WERI-Rb-1 (cell line): ENCODE measurements at regions not wholly inside any gene's neighbourhood (a gene's known extent, or its start where the extent isn't known, plus 50 kb on each side); places are given as distances from the start of the nearest gene placed in this dataset.

Experiments
- DNase-seq: peaks from one replicate; pipeline ENCODE4 v3.0.0-alpha.2; 2020
- H3K27ac ChIP-seq: fragments of 250-450 bp; sonication (Bioruptor Pico); 2 replicates; pipeline ENCODE4 v1.5.1; 2020; ENCODE audit warnings: mild to moderate bottlenecking, moderate library complexity
- H3K27me3 ChIP-seq: fragments of 250-450 bp; sonication (Bioruptor Pico); 2 replicates; pipeline ENCODE4 v1.5.1; 2021; ENCODE audit warnings: mild to moderate bottlenecking, low read depth, moderate library complexity; ENCODE audit not compliant: insufficient read depth, severe bottlenecking
- H3K36me3 ChIP-seq: fragments of 250-450 bp; sonication (Bioruptor Pico); 2 replicates; pipeline ENCODE4 v1.5.1; 2020; ENCODE audit warnings: mild to moderate bottlenecking, moderate library complexity
- H3K4me3 ChIP-seq: 2 replicates; pipeline ENCODE4 v1.5.1; 2011; ENCODE audit warnings: low read depth, mild to moderate bottlenecking, control low read depth, low read length
- H3K9me3 ChIP-seq: fragments of 250-450 bp; sonication (Bioruptor Pico); 2 replicates; pipeline ENCODE4 v1.5.1; 2021; ENCODE audit warnings: mild to moderate bottlenecking, moderate library complexity; ENCODE audit not compliant: severe bottlenecking
- TF ChIP-seq, protein P1 (sequence below): IDR thresholded peaks from 2 replicates; pipeline ENCODE4 v1.5.1; 2011; ENCODE audit warnings: low read depth, mild to moderate bottlenecking, control low read depth, inconsistent platforms, low read length

DNA sequence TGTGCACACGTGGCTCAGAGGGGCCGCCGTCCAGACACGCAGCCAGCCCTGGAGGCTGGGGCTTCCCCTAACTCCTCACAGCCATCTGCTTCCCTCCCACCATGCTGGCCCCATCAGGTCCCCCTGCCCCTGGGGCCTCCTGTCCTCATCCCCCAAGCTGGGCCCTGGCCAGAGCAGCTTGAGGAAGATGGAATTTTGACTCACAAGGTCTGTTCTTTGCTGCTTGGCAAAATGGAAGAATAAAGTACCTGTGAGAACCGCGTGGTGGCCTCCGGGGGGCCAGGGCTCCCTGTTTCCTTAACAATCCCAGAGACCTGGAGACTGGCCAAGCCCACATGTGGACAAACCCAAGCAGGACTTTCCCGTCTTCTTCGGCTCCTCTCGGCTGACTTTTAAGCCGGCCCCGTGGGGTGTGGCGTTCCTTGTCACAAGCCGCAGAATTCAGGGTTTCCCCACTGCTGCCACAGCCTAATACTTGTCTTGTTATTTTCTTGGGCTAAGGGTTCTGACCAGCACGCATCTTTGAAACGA is 872.8 kb downstream of the BRD1 start:
- Histone ChIP-seq H3K27me3 (no peaks in the 10 kb centered on the region), H3K9me3 (no peaks in the 10 kb centered on the region), H3K4me3 (no peak overlapping the region), H3K36me3 (no peaks in the 10 kb centered on the region), H3K27ac (no peak overlapping the region)
- TF ChIP-seq, protein P1, sequence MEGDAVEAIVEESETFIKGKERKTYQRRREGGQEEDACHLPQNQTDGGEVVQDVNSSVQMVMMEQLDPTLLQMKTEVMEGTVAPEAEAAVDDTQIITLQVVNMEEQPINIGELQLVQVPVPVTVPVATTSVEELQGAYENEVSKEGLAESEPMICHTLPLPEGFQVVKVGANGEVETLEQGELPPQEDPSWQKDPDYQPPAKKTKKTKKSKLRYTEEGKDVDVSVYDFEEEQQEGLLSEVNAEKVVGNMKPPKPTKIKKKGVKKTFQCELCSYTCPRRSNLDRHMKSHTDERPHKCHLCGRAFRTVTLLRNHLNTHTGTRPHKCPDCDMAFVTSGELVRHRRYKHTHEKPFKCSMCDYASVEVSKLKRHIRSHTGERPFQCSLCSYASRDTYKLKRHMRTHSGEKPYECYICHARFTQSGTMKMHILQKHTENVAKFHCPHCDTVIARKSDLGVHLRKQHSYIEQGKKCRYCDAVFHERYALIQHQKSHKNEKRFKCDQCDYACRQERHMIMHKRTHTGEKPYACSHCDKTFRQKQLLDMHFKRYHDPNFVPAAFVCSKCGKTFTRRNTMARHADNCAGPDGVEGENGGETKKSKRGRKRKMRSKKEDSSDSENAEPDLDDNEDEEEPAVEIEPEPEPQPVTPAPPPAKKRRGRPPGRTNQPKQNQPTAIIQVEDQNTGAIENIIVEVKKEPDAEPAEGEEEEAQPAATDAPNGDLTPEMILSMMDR: no peak
- DNase-seq: no peak

DNA sequence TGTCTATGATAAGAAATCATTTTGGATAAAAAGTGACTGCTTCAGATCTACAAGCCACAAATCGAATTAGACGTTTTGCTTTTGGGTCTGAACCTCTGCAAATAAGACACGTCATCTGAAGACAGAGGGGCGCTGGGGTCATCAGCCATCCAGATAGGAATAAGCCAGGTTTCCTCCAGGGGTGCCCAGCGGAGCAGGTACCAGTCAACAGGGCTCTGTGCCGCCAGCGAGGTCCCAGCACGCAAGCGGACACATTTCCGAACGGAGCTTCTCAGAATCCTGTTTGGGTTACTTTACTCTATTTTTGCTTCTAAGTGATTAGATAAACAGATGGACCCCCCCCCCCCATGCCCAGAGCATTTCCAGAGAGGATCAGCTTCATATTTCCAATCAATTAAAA is 873.8 kb downstream of the BRD1 start:
- no peak for DNase-seq
- Histone ChIP-seq H3K27ac (no peak overlapping the region), H3K27me3 (no peaks in the 10 kb centered on the region), H3K9me3 (no peaks in the 10 kb centered on the region), H3K4me3 (no peak overlapping the region), H3K36me3 (no peaks in the 10 kb centered on the region)
- TF ChIP-seq, protein P1: no peak

DNA sequence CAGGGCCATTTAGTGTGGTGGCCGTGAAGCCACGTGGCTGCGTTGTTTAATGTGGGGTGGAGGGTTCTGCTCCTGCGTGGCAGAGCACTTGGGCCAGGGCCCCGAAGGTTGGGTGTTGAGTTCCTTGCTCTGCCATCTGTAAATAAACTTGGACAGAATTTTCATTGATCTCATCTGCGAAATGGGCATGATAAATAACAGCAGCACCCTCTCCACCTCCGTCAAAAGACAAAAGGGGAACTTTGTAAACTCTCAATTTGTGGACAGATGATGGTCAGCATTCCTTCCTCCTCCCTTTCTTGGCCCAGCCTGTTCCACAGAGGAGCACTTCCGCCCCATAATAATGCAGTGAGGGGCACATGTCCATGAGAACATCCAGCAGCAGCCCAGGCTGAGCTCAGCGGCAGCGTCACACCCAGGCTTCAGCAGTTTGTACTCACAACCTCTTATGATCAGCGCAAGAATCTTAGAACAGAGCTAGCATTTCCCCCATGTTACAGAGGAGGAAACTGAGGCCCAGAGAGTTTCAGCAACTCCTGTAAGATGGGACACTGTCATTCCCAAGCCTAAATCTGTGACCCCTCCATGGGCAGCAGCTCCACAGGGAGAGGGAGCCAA is 874.5 kb downstream of the BRD1 start:
- H3K27me3 ChIP-seq: no peaks in the 10 kb centered on the region
- TF ChIP-seq, protein P1: no peak
- no peak for DNase-seq

DNA sequence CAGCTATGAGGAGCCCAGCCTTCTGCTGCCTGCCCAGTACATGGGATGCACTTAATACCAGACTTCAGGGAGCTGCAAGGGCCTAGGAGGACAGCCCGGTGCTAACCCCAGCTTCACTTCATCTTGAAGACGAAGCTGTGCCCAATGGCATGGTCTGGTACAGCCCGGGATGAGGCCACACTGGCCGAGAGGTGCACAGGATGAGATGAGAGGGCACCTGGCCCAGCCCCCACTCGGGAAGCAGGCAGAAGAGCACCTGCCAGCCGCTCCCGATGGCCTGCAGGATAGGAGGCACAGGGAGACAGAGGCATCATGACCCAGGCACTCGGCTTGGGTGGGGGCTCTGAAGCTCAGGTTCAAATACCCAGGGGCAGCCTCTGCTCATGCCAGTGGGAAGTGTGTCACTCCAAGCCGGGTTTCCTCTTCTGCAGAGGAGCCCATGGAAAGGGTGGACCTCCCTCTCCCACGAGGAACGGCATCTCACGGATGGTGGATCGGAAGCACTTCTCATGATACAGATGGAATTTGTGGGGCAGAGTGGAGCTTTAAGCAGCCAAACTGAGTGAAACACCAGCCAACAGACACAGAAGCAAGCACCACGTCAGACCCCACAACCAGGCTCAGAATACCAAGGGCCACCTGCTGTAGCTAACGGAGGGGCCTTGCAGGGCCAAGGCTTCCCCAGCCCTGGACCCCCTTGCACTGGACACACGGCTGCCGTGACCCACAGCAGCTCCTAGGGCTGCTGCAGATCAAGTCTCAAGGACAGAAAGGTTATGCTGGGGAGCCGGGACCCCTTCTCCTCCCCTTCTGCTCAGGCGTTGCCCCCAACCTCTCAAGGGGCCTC is 875.2 kb downstream of the BRD1 start:
- no peak overlapping the region for H3K4me3 ChIP-seq
- H3K27me3 ChIP-seq: no peaks in the 10 kb centered on the region
- H3K36me3 ChIP-seq: no peaks in the 10 kb centered on the region
- H3K27ac ChIP-seq: no peak overlapping the region
- DNase-seq: no peak
- TF ChIP-seq, protein P1: no peak
- H3K9me3 ChIP-seq: no peaks in the 10 kb centered on the region

More for the DNA sequence above, 874.5 kb downstream of the BRD1 start:
- H3K36me3 ChIP-seq: no peaks in the 10 kb centered on the region
- no peak overlapping the region for H3K27ac ChIP-seq
- no peaks in the 10 kb centered on the region for H3K9me3 ChIP-seq
- no peak overlapping the region for H3K4me3 ChIP-seq

DNA sequence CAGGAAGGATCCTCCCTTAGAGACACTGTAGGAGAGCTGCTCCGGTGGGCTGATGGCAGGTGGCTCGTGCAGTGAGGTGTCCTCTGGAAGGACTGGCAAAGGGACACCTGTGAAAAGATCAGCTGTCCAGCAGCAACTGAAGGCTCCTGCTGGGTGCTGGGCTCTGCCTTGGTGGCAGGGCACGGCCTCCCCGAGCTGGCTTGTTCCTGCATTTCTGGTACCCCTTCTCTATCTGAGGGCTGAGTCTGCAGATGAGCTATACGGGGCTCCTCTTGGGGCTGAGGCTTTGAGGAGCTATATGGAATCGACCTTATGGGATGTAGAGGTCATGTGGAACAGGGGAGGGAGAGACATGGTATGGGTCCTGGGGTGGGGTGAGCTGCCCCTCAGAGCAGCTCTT is 875.8 kb downstream of the BRD1 start:
- no peaks in the 10 kb centered on the region for H3K9me3 ChIP-seq
- no peaks in the 10 kb centered on the region for H3K36me3 ChIP-seq
- no peaks in the 10 kb centered on the region for H3K27me3 ChIP-seq
- no peak overlapping the region for H3K4me3 ChIP-seq
- TF ChIP-seq, protein P1: no peak
- no peak for DNase-seq
- no peak overlapping the region for H3K27ac ChIP-seq
